ENCODE measurements at regions not wholly inside any gene's neighbourhood (a gene's known extent, or its start where the extent isn't known, plus 50 kb on each side); places are given as distances from the start of the nearest gene placed in this dataset.

DNA sequence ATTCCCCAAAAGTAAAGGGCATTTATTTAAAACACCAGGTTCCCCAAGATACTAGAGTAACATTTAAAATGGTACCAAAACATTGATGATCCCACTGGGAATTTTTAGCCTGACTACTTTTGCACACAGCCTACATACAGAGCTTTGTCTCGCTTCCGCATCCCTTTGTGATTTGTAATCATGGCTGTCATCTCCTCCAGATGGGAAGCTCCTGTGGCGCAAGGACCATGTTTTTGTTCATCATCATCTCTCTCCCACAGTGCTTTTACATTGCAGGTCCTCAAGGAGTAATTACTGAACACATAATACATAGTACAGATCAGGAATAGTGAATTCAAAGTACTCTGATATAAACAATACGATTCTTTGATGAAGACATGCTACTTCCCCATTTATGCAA is 231.2 kb upstream of the MTNR1B start:
- H3T11ph ChIP-seq (ENCODE audit: low read length), result no peak overlapping the region
- H2BK15ac ChIP-seq (ENCODE audit: low read depth, low read length), result no peak overlapping the region
- no peaks in the 10 kb centered on the region for H3K27me3 Mint-ChIP-seq (ENCODE audit: low read depth)
- H2BK20ac ChIP-seq (ENCODE audit: low read depth, low read length, poor library complexity, severe bottlenecking), result no peak overlapping the region
- no peak overlapping the region for H3K9ac ChIP-seq (ENCODE audit: extremely low read depth, insufficient read length, low read length)
- no peak overlapping the region for H2BK120ac ChIP-seq (ENCODE audit: low read depth, low read length, poor library complexity, severe bottlenecking)
- H3K23me2 ChIP-seq (ENCODE audit: insufficient read length, low read depth, low read length, poor library complexity, severe bottlenecking), result no peaks in the 10 kb centered on the region
- DNase-seq, result no peak
- H3K27ac ChIP-seq (ENCODE audit: insufficient read length, low read depth, low read length), result no peak overlapping the region
- H3K27ac Mint-ChIP-seq, result no peak overlapping the region
- no peak overlapping the region for H2AK5ac ChIP-seq (ENCODE audit: insufficient read length, low read length)
- no peak overlapping the region for H3K14ac ChIP-seq (ENCODE audit: insufficient read depth, low read length)
- H2BK12ac ChIP-seq (ENCODE audit: insufficient read length, low read depth, low read length), result no peak overlapping the region
- no peak overlapping the region for H3K18ac ChIP-seq (ENCODE audit: insufficient read length, low read depth, low read length)
- no peak overlapping the region for H3K4me2 ChIP-seq (ENCODE audit: insufficient read depth, insufficient read length, low read length)
- no peaks in the 10 kb centered on the region for H3K9me3 ChIP-seq (ENCODE audit: control insufficient read depth, low read depth, low read length)
- no peaks in the 10 kb centered on the region for H3K79me1 ChIP-seq (ENCODE audit: insufficient read depth, low read depth, low read length, poor library complexity, severe bottlenecking)
- no peak overlapping the region for H4K8ac ChIP-seq (replicated peaks; ENCODE audit: insufficient read length, low read depth, low read length)
- no peak overlapping the region for H3K4me3 Mint-ChIP-seq
- H3K36me3 Mint-ChIP-seq (ENCODE audit: insufficient read depth in 1 of 3, low read depth in 3 of 3), result no peaks in the 10 kb centered on the region; a peak in 2 of 7 replicates
- H3K79me2 ChIP-seq (ENCODE audit: insufficient read depth, low read length), result no peaks in the 10 kb centered on the region
- no peaks in the 10 kb centered on the region for H3K4me1 ChIP-seq (ENCODE audit: insufficient read depth, low read length)
- no peak overlapping the region for H2AFZ ChIP-seq (ENCODE audit: low read length)
- H3K4me1 Mint-ChIP-seq, result no peaks in the 10 kb centered on the region
- H4K20me1 ChIP-seq (ENCODE audit: control insufficient read depth, insufficient read depth, insufficient read length), result no peaks in the 10 kb centered on the region
- no peaks in the 10 kb centered on the region for H3K9me3 Mint-ChIP-seq
- H2BK5ac ChIP-seq (ENCODE audit: insufficient read length, low read length), result no peak overlapping the region
- H3K56ac ChIP-seq (ENCODE audit: insufficient read length, low read depth, low read length), result no peak overlapping the region
- H3K27me3 ChIP-seq (ENCODE audit: insufficient read depth, low read length), result no peaks in the 10 kb centered on the region
- H4K91ac ChIP-seq (ENCODE audit: insufficient read length, low read depth, low read length), result no peak overlapping the region
- TF ChIP-seq, protein P1, sequence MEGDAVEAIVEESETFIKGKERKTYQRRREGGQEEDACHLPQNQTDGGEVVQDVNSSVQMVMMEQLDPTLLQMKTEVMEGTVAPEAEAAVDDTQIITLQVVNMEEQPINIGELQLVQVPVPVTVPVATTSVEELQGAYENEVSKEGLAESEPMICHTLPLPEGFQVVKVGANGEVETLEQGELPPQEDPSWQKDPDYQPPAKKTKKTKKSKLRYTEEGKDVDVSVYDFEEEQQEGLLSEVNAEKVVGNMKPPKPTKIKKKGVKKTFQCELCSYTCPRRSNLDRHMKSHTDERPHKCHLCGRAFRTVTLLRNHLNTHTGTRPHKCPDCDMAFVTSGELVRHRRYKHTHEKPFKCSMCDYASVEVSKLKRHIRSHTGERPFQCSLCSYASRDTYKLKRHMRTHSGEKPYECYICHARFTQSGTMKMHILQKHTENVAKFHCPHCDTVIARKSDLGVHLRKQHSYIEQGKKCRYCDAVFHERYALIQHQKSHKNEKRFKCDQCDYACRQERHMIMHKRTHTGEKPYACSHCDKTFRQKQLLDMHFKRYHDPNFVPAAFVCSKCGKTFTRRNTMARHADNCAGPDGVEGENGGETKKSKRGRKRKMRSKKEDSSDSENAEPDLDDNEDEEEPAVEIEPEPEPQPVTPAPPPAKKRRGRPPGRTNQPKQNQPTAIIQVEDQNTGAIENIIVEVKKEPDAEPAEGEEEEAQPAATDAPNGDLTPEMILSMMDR (conservative IDR thresholded peaks at IDR 0.05), result no peak
- no peak overlapping the region for H4K5ac ChIP-seq (ENCODE audit: insufficient read length, low read depth, low read length)
- no peak overlapping the region for H3K4ac ChIP-seq (ENCODE audit: low read depth, low read length)
- no peak overlapping the region for H3K23ac ChIP-seq (ENCODE audit: insufficient read length, low read depth, low read length)
- WGBS (ENCODE audit: extremely low coverage, insufficient read length, low lambda C conversion rate), result no CpG with 5 or more reads among the region's 4 CpGs
